ENCODE measurements at regions not wholly inside any gene's neighbourhood (a gene's known extent, or its start where the extent isn't known, plus 50 kb on each side); places are given as distances from the start of the nearest gene placed in this dataset.

- no peak overlapping the region for H3K4me3 ChIP-seq (ENCODE audit: low read depth, low read length)
- DNase-seq (ENCODE audit: low read depth) = peak; percentile 43
- TF ChIP-seq MYC (IDR thresholded peaks at IDR 0.05; ENCODE audit: low read depth, low read length) (no peak), MAX (IDR thresholded peaks at IDR 0.05; ENCODE audit: low read depth, low read length) (no peak), POLR2A (IDR thresholded peaks at IDR 0.05; ENCODE audit: extremely low read depth, insufficient read length) (no peak), CTCF (IDR thresholded peaks at IDR 0.05; ENCODE audit: low read depth, low read length) (no peak)
Measured at GRCh38 chr12:46554460-46554859, 181.9 kb upstream of the SLC38A2 start.

- TF ChIP-seq POLR2A (IDR thresholded peaks at IDR 0.05; ENCODE audit: extremely low read depth, insufficient read length) (no peak), CTCF (IDR thresholded peaks at IDR 0.05; ENCODE audit: low read depth, low read length) (no peak), MYC (IDR thresholded peaks at IDR 0.05; ENCODE audit: low read depth, low read length) (no peak), MAX (IDR thresholded peaks at IDR 0.05; ENCODE audit: low read depth, low read length) (no peak)
- H3K4me3 ChIP-seq (ENCODE audit: low read depth, low read length) = no peak overlapping the region
- no peak for DNase-seq (ENCODE audit: low read depth)
Measured at GRCh38 chr12:46553911-46554310, 181.3 kb upstream of the SLC38A2 start.

- no peak for DNase-seq (ENCODE audit: low read depth)
- H3K4me3 ChIP-seq (ENCODE audit: low read depth, low read length) = no peak overlapping the region
- TF ChIP-seq MYC (IDR thresholded peaks at IDR 0.05; ENCODE audit: low read depth, low read length) = no peak
Measured at GRCh38 chr12:46553266-46553665, 180.7 kb upstream of the SLC38A2 start.

- peak overlapping the region; percentile 45 for H3K4me3 ChIP-seq (ENCODE audit: low read depth, low read length)
- TF ChIP-seq MAX (IDR thresholded peaks at IDR 0.05; ENCODE audit: low read depth, low read length) (no peak), MYC (IDR thresholded peaks at IDR 0.05; ENCODE audit: low read depth, low read length) (no peak), POLR2A (IDR thresholded peaks at IDR 0.05; ENCODE audit: extremely low read depth, insufficient read length) (no peak), CTCF (IDR thresholded peaks at IDR 0.05; ENCODE audit: low read depth, low read length) (no peak)
- no peak for DNase-seq (ENCODE audit: low read depth)
Measured at GRCh38 chr12:46550266-46550879, 177.8 kb upstream of the SLC38A2 start.

- peak; percentile 93 for DNase-seq (ENCODE audit: low read depth)
- H3K4me3 ChIP-seq (ENCODE audit: low read depth, low read length) = peak overlapping the region; percentile 45
- peak; percentile 81 for TF ChIP-seq MAX (IDR thresholded peaks at IDR 0.05; ENCODE audit: low read depth, low read length)
- TF ChIP-seq POLR2A (IDR thresholded peaks at IDR 0.05; ENCODE audit: extremely low read depth, insufficient read length) = peak; percentile 51
- TF ChIP-seq CTCF (IDR thresholded peaks at IDR 0.05; ENCODE audit: low read depth, low read length) = no peak
- TF ChIP-seq MYC (IDR thresholded peaks at IDR 0.05; ENCODE audit: low read depth, low read length) = peak; percentile 82
Measured at GRCh38 chr12:46549527-46550265, 177.1 kb upstream of the SLC38A2 start.

- TF ChIP-seq MAX (IDR thresholded peaks at IDR 0.05; ENCODE audit: low read depth, low read length) (no peak), POLR2A (IDR thresholded peaks at IDR 0.05; ENCODE audit: extremely low read depth, insufficient read length) (no peak), MYC (IDR thresholded peaks at IDR 0.05; ENCODE audit: low read depth, low read length) (no peak), CTCF (IDR thresholded peaks at IDR 0.05; ENCODE audit: low read depth, low read length) (no peak)
- H3K4me3 ChIP-seq (ENCODE audit: low read depth, low read length) = no peak overlapping the region
- no peak for DNase-seq (ENCODE audit: low read depth)
Measured at GRCh38 chr12:46548605-46549071, 176.1 kb upstream of the SLC38A2 start.

Measured in NB4 (cell line).